Testis (tissue), 2 donors: ENCODE measurements at regions not wholly inside any gene's neighbourhood (a gene's known extent, or its start where the extent isn't known, plus 50 kb on each side); places are given as distances from the start of the nearest gene placed in this dataset.
A peak's percentile ranks its signal among the peaks of the same experiment; 100 is the strongest.

ENCODE experiments used
- DNase-seq: peaks from one replicate; pipeline ENCODE4 v3.0.0-alpha.2; 2019
- H3K27ac ChIP-seq, 2 donors: fragments of 200-600 bp; sonication (generic); one replicate each; pipeline ENCODE4 v1.5.1; 2019
- H3K27me3 ChIP-seq: fragments of 200-600 bp; sonication (generic); one replicate; pipeline ENCODE4 v1.5.1; 2019
- H3K36me3 ChIP-seq: fragments of 200-600 bp; sonication (generic); one replicate; pipeline ENCODE4 v1.5.1; 2017; ENCODE audit warnings: low read depth; ENCODE audit errors: missing control alignments
- H3K4me1 ChIP-seq: fragments of 200-600 bp; sonication (generic); one replicate; pipeline ENCODE4 v1.5.1; 2019
- H3K4me3 ChIP-seq, 2 donors: fragments of 200-600 bp; sonication (generic); one replicate each; pipeline ENCODE4 v1.5.1; 2017 to 2019
- H3K9me3 ChIP-seq: fragments of 200-600 bp; sonication (generic); one replicate; pipeline ENCODE4 v1.5.1; 2017
- POLR2A ChIP-seq: fragments of 450-650 bp; IDR thresholded peaks from one replicate; pipeline ENCODE4 v1.6.1; 2017; ENCODE audit warnings: antibody characterized with exemption, mild to moderate bottlenecking, moderate library complexity
- WGBS, 2 donors: methylation state at CpG; one replicate each; pipeline ENCODE4 v1.1.5; 2018; 5-methylcytosine and 5-hydroxymethylcytosine counted together
- intact Hi-C: fragments of 100-400 bp; cut with DNase I; formaldehyde crosslinking; loops from one replicate; pipeline ENCODE4 v1.15.1; 2023; ENCODE audit warnings: low total_unique reads
- TF ChIP-seq, protein P1 (sequence below), 3 experiments: fragments of 450-650 bp in 2 of 3; fragments of 200-600 bp in 1 of 3; sonication (generic) in 1 of 3; IDR thresholded peaks; one replicate each; pipeline ENCODE4 v1.5.1; 2016 to 2019; ENCODE audit warnings: antibody characterized with exemption in 3 of 3, mild to moderate bottlenecking in 2 of 3, moderate library complexity in 1 of 3

- DNase-seq = no peak
- no peak overlapping the region for H3K4me3 ChIP-seq
- no peaks in the 10 kb centered on the region for H3K27me3 ChIP-seq
- intact Hi-C loops = no loop called here
- H3K27ac ChIP-seq = no peak overlapping the region
- no peaks in the 10 kb centered on the region for H3K4me1 ChIP-seq
- H3K36me3 ChIP-seq = no peaks in the 10 kb centered on the region
- TF ChIP-seq, protein P1, sequence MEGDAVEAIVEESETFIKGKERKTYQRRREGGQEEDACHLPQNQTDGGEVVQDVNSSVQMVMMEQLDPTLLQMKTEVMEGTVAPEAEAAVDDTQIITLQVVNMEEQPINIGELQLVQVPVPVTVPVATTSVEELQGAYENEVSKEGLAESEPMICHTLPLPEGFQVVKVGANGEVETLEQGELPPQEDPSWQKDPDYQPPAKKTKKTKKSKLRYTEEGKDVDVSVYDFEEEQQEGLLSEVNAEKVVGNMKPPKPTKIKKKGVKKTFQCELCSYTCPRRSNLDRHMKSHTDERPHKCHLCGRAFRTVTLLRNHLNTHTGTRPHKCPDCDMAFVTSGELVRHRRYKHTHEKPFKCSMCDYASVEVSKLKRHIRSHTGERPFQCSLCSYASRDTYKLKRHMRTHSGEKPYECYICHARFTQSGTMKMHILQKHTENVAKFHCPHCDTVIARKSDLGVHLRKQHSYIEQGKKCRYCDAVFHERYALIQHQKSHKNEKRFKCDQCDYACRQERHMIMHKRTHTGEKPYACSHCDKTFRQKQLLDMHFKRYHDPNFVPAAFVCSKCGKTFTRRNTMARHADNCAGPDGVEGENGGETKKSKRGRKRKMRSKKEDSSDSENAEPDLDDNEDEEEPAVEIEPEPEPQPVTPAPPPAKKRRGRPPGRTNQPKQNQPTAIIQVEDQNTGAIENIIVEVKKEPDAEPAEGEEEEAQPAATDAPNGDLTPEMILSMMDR (IDR thresholded peaks at IDR 0.05) = no peak
- no peak for TF ChIP-seq POLR2A
- H3K9me3 ChIP-seq = no peaks in the 10 kb centered on the region
- WGBS, 2 donors = 92 to 96% methylated on average over 6 of the region's 6 CpGs
Observed at GRCh38 chr1:233530665-233531386, 83.1 kb upstream of the KCNK1 start.

- no peaks in the 10 kb centered on the region for H3K9me3 ChIP-seq
- no peak overlapping the region for H3K27ac ChIP-seq
- no peaks in the 10 kb centered on the region for H3K4me1 ChIP-seq
- intact Hi-C loops = no loop called here
- no peak overlapping the region for H3K4me3 ChIP-seq
- no peak for DNase-seq
- H3K27me3 ChIP-seq = no peaks in the 10 kb centered on the region
- WGBS, 2 donors = 50 to 54% methylated on average over 3 of the region's 3 CpGs
- H3K36me3 ChIP-seq = no peaks in the 10 kb centered on the region
- TF ChIP-seq, protein P1 (IDR thresholded peaks at IDR 0.05) = no peak
- no peak for TF ChIP-seq POLR2A
Observed at GRCh38 chr1:233540816-233541215, 73.1 kb upstream of the KCNK1 start.

DNA sequence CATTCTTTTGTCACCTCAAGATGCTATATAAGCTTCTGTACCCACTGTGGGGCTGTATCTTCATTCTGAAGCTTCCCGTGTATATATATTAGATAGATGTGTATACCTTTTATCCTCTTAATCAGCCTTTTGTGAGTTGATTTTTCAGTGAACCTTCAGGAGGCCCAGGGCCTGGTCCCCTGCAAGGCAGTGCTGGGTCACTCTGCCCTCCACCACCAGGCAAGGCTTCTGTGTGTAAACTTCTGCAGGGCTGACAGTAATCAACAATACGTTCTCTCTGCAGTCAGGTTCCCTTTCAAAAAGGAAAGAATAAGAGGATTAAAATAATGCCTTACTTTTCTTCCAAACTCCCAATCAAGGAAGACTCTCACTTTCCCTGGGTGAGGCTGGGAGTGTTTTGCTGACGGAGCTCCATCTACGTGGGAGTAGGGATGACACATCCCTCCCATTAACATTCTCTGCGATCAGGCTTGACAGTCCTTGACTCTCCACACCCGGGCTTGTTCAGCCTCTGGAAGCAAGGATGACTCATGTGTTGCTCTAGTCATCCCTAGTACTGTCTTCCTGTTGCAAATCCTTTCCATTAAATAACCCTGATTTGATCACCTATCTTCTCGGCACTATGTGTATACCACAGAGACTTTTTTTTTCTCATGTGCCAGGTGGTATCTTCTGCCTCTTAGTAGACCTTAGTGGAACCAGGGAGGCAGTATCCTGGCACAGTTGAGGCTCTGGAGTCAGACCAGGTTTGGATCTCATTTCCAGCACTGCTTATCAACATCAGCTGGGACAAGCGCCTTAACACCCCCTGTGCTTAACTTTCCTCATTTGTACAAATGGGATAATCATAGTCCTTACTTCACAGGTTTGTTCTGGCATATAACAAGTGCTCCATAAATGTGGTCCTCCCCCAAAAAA is 70.3 kb upstream of the KCNK1 start:
- no peaks in the 10 kb centered on the region for H3K27me3 ChIP-seq
- DNase-seq = peak; percentile 40
- H3K36me3 ChIP-seq = no peaks in the 10 kb centered on the region
- intact Hi-C loops = no loop called here
- no peak overlapping the region for H3K4me3 ChIP-seq
- no peak overlapping the region for H3K27ac ChIP-seq
- H3K9me3 ChIP-seq = no peaks in the 10 kb centered on the region
- H3K4me1 ChIP-seq = no peaks in the 10 kb centered on the region
- WGBS, 2 donors = 35 to 48% methylated on average over 8 of the region's 8 CpGs
- TF ChIP-seq, protein P1 (IDR thresholded peaks at IDR 0.05) = no peak
- TF ChIP-seq POLR2A = no peak

- no peaks in the 10 kb centered on the region for H3K9me3 ChIP-seq
- DNase-seq = no peak
- intact Hi-C loops = no loop called here
- TF ChIP-seq POLR2A = no peak
- TF ChIP-seq, protein P1 (IDR thresholded peaks at IDR 0.05) = no peak
- no peaks in the 10 kb centered on the region for H3K36me3 ChIP-seq
- no peaks in the 10 kb centered on the region for H3K27me3 ChIP-seq
- no peaks in the 10 kb centered on the region for H3K4me1 ChIP-seq
- 72 to 88% methylated on average over 5 of the region's 5 CpGs for WGBS, 2 donors
- no peak overlapping the region for H3K27ac ChIP-seq
- no peak overlapping the region for H3K4me3 ChIP-seq
Observed at GRCh38 chr1:233544304-233544703, 69.6 kb upstream of the KCNK1 start.
